Epithelial cell of prostate (primary cell): ENCODE measurements at regions not wholly inside any gene's neighbourhood (a gene's known extent, or its start where the extent isn't known, plus 50 kb on each side); places are given as distances from the start of the nearest gene placed in this dataset.
"Not testable (repeated sequence)": the region's sequence is repeated elsewhere in the genome, so short reads cannot be mapped to it uniquely, and the experiment has no call there.

Experiments
- DNase-seq: peaks from one replicate; pipeline ENCODE4 v3.0.0-alpha.2; 2011; ENCODE audit warnings: low read depth, low spot score
- H3K27ac ChIP-seq: fragments of 450-650 bp; 2 replicates; pipeline ENCODE4 v1.5.1; 2017; ENCODE audit warnings: mild to moderate bottlenecking

- DNase-seq = peak; percentile 10
- no peak overlapping the region for H3K27ac ChIP-seq
These were observed 508.6 kb upstream of the EPHA5 start for GRCh38 chr4:66178906-66179305.

- no peak for DNase-seq
- no peak overlapping the region for H3K27ac ChIP-seq
These were observed 499.1 kb upstream of the EPHA5 start for GRCh38 chr4:66169341-66169740.

- no peak overlapping the region for H3K27ac ChIP-seq
- no peak for DNase-seq
These were observed 494.6 kb upstream of the EPHA5 start for GRCh38 chr4:66164869-66165268.

- DNase-seq = no peak
- H3K27ac ChIP-seq = no peak overlapping the region
These were observed 490.3 kb upstream of the EPHA5 start for GRCh38 chr4:66160606-66161005.

- DNase-seq = no peak
- H3K27ac ChIP-seq = no peak overlapping the region
These were observed 487.3 kb upstream of the EPHA5 start for GRCh38 chr4:66157594-66157993.

- no peak for DNase-seq
- H3K27ac ChIP-seq = no peak overlapping the region
These were observed 459.8 kb upstream of the EPHA5 start for GRCh38 chr4:66130042-66130441.

GRCh38 chr4:66123831-66124413 lies 453.6 kb upstream of the EPHA5 start:
- H3K27ac ChIP-seq = no peak overlapping the region
- no peak for DNase-seq

- no peak overlapping the region for H3K27ac ChIP-seq
- no peak for DNase-seq
These were observed 452.9 kb upstream of the EPHA5 start for GRCh38 chr4:66123190-66123589.

- DNase-seq, H3K27ac ChIP-seq: not testable (repeated sequence)
These were observed 444.9 kb upstream of the EPHA5 start for GRCh38 chr4:66115231-66115630.

GRCh38 chr4:66108898-66109297 lies 438.6 kb upstream of the EPHA5 start:
- no peak overlapping the region for H3K27ac ChIP-seq
- no peak for DNase-seq

- no peak for DNase-seq
- no peak overlapping the region for H3K27ac ChIP-seq
These were observed 426.9 kb upstream of the EPHA5 start for GRCh38 chr4:66097218-66097617.

GRCh38 chr4:66095065-66095464 lies 424.8 kb upstream of the EPHA5 start:
- DNase-seq = no peak

GRCh38 chr4:66094070-66094469 lies 423.8 kb upstream of the EPHA5 start:
- DNase-seq = no peak
- no peak overlapping the region for H3K27ac ChIP-seq

More at GRCh38 chr4:66095065-66095464, 424.8 kb upstream of the EPHA5 start:
- H3K27ac ChIP-seq = no peak overlapping the region

- no peak overlapping the region for H3K27ac ChIP-seq
- DNase-seq = no peak
These were observed 421.5 kb upstream of the EPHA5 start for GRCh38 chr4:66091786-66092185.

- H3K27ac ChIP-seq = no peak overlapping the region
- no peak for DNase-seq
These were observed 403.7 kb upstream of the EPHA5 start for GRCh38 chr4:66073961-66074360.

- H3K27ac ChIP-seq = no peak overlapping the region
- DNase-seq = no peak
These were observed 401.6 kb upstream of the EPHA5 start for GRCh38 chr4:66071911-66072310.

GRCh38 chr4:66062921-66063320 lies 392.6 kb upstream of the EPHA5 start:
- no peak overlapping the region for H3K27ac ChIP-seq

GRCh38 chr4:66062044-66062443 lies 391.8 kb upstream of the EPHA5 start:
- DNase-seq = no peak
- no peak overlapping the region for H3K27ac ChIP-seq

More at GRCh38 chr4:66062921-66063320, 392.6 kb upstream of the EPHA5 start:
- DNase-seq = no peak

GRCh38 chr4:66059556-66059955 lies 389.3 kb upstream of the EPHA5 start:
- no peak overlapping the region for H3K27ac ChIP-seq

GRCh38 chr4:66059136-66059535 lies 388.8 kb upstream of the EPHA5 start:
- DNase-seq = no peak
- no peak overlapping the region for H3K27ac ChIP-seq

More at GRCh38 chr4:66059556-66059955, 389.3 kb upstream of the EPHA5 start:
- DNase-seq = no peak

- no peak for DNase-seq
These were observed 385.7 kb upstream of the EPHA5 start for GRCh38 chr4:66055999-66056398.

GRCh38 chr4:66052426-66052825 lies 382.1 kb upstream of the EPHA5 start:
- H3K27ac ChIP-seq = no peak overlapping the region
- DNase-seq = no peak

More at GRCh38 chr4:66055999-66056398, 385.7 kb upstream of the EPHA5 start:
- no peak overlapping the region for H3K27ac ChIP-seq

GRCh38 chr4:66048861-66049260 lies 378.6 kb upstream of the EPHA5 start:
- H3K27ac ChIP-seq = no peak overlapping the region
- no peak for DNase-seq
